ACC112 (cell line): ENCODE measurements at regions not wholly inside any gene's neighbourhood (a gene's known extent, or its start where the extent isn't known, plus 50 kb on each side); places are given as distances from the start of the nearest gene placed in this dataset.
A peak's percentile ranks its signal among the peaks of the same experiment; 100 is the strongest.

Source experiments
- H2AFZ ChIP-seq: fragments of 200-600 bp; sonication (generic); one replicate; pipeline ENCODE4 v1.6.0; 2017; ENCODE audit warnings: antibody characterized with exemption, low read length; ENCODE audit not compliant: unreplicated experiment
- H3K27ac ChIP-seq: fragments of 200-600 bp; sonication (generic); 2 replicates; pipeline ENCODE4 v1.5.1; 2014; ENCODE audit warnings: low read depth, mild to moderate bottlenecking, antibody characterized with exemption, low read length, moderate library complexity
- H3K27me3 ChIP-seq: fragments of 200-600 bp; sonication (generic); 2 replicates; pipeline ENCODE4 v1.6.1; 2014; ENCODE audit warnings: mild to moderate bottlenecking, antibody characterized with exemption, low read length, moderate library complexity, mixed read lengths; ENCODE audit not compliant: insufficient read depth
- H3K36me3 ChIP-seq: fragments of 200-600 bp; sonication (generic); 2 replicates; pipeline ENCODE4 v1.6.1; 2016; ENCODE audit warnings: mild to moderate bottlenecking, antibody characterized with exemption, low read length, moderate library complexity, mixed read lengths; ENCODE audit not compliant: insufficient read depth
- H3K4me1 ChIP-seq: fragments of 200-600 bp; sonication (generic); one replicate; pipeline ENCODE4 v1.6.1; 2016; ENCODE audit warnings: low read length, mixed read lengths; ENCODE audit not compliant: insufficient read depth, unreplicated experiment, control insufficient read depth
- H3K4me3 ChIP-seq: fragments of 200-600 bp; sonication (generic); 2 replicates; pipeline ENCODE4 v1.5.1; 2014; ENCODE audit warnings: mild to moderate bottlenecking, low read depth, low read length
- H3K79me2 ChIP-seq: fragments of 200-600 bp; sonication (generic); one replicate; pipeline ENCODE4 v1.6.0; 2016; ENCODE audit warnings: low read length; ENCODE audit not compliant: control insufficient read depth, unreplicated experiment, insufficient read depth

GRCh38 chr6:113047932-113048331, 700.8 kb downstream of the RFPL4B start:
- Histone ChIP-seq H3K79me2 (no peaks in the 10 kb centered on the region), H3K4me3 (no peak overlapping the region; the same call in 1 of the 2 replicates), H3K27me3 (no peaks in the 10 kb centered on the region), H3K27ac (peak overlapping the region; percentile 64), H3K4me1 (peaks cover 41% of the 10 kb centered on the region), H2AFZ (no peak overlapping the region), H3K36me3 (no peaks in the 10 kb centered on the region)

DNA sequence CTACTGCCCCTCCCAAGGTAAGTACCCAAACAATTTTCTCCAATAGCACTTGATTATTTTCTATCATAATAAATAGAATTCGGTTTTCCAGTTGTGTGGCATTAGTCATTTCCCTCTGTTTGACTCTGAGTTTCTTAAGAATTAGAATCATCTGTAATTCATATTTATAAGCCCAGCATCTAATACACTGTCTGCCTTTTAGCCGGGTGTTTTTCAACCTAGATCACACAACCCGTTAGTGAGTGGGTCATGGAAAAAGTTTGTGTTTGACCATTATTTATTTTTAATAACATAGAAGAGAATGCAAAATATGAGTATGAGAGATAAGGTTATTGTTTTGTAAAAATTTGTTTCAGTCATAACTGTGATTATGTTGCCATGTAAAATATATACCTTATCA, 701.6 kb downstream of the RFPL4B start:
- Histone ChIP-seq H3K4me3 (no peak overlapping the region), H3K27ac (peak overlapping the region; percentile 64), H3K36me3 (no peaks in the 10 kb centered on the region), H3K79me2 (no peaks in the 10 kb centered on the region), H3K27me3 (no peaks in the 10 kb centered on the region), H3K4me1 (peaks cover 41% of the 10 kb centered on the region), H2AFZ (no peak overlapping the region)

GRCh38 chr6:113049190-113049589, 702.1 kb downstream of the RFPL4B start:
- Histone ChIP-seq H3K27me3 (no peaks in the 10 kb centered on the region), H3K27ac (peak overlapping the region; percentile 64), H2AFZ (peak overlapping the region; percentile 31), H3K4me1 (peaks cover 41% of the 10 kb centered on the region), H3K36me3 (no peaks in the 10 kb centered on the region), H3K4me3 (no peak overlapping the region), H3K79me2 (no peaks in the 10 kb centered on the region)

- Histone ChIP-seq H3K4me3 (peak overlapping the region; percentile 52), H2AFZ (peak overlapping the region; percentile 92), H3K36me3 (no peaks in the 10 kb centered on the region), H3K4me1 (peaks cover 41% of the 10 kb centered on the region), H3K27ac (peak overlapping the region; percentile 64), H3K27me3 (no peaks in the 10 kb centered on the region), H3K79me2 (no peaks in the 10 kb centered on the region)
Measured at GRCh38 chr6:113050010-113050858, 703.1 kb downstream of the RFPL4B start.

DNA sequence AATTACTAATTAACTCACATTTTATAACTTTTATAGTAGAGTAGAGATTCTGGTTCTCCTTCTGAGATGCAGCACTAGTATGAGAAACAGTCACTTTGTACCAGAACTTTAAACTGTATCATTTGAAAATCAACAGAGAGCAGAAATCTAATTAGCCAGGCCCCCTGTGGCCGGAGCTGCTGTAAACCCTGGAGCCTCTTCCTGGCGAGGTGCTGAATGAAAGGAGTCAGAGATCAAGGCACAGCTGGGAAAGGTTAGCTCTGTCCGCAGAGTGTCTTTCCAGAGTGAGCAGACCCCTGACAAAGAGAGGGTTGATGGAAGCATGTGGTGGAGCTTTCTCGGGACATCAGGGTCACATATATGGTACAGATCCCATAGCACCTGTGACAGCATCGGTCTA, 703.8 kb downstream of the RFPL4B start:
- no peak overlapping the region for H3K27ac ChIP-seq
- no peak overlapping the region for H2AFZ ChIP-seq
- no peaks in the 10 kb centered on the region for H3K27me3 ChIP-seq
- H3K36me3 ChIP-seq = 0 out of 2 replicates have a peak, but pooled peaks cover 5% of the 10 kb centered on the region
- H3K79me2 ChIP-seq = no peaks in the 10 kb centered on the region
- H3K4me3 ChIP-seq = no peak overlapping the region
- H3K4me1 ChIP-seq = peaks cover 41% of the 10 kb centered on the region

DNA sequence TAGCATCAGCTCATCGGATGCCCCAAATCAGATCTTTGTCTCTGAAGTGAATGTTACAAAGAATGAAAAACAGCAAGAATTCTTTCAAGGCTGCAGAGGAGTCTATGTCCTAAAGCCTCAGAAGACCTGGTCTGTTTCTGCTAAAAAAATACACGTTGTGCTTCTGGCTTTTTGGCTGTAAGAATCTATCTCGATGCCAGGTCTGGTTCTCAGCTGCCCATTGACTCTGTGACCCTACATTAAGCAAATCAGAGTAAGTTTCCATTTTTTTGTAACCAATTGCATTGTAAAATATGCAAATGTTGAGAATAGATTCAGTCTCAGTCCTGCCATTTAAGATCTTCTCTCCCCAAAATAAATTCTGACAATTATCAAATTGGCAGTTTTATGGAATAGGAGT, 705.4 kb downstream of the RFPL4B start:
- Histone ChIP-seq H3K27ac (no peak overlapping the region), H2AFZ (no peak overlapping the region), H3K79me2 (no peaks in the 10 kb centered on the region), H3K27me3 (no peaks in the 10 kb centered on the region), H3K4me1 (peaks cover 34% of the 10 kb centered on the region), H3K36me3 (0 out of 2 replicates have a peak, but pooled peaks cover 7% of the 10 kb centered on the region), H3K4me3 (no peak overlapping the region)

DNA sequence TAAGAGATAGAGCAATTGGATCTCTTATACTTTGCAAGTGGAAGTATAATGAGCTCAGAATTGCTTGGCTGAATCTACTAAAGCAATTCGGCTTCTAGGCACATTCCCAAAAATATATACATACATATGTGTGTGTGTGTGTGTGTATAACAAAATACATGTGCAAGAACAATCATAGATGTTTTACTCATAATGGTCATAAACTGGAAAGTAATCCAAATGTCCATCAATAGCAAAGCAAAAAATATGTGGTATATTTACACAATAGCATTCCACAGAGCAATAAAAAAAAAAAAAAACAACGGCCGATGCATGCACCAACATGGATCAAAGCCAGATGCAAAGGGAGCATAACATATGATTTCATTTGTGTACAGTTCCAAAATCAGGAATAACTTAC, 707.9 kb downstream of the RFPL4B start:
- Histone ChIP-seq H3K79me2 (no peaks in the 10 kb centered on the region), H3K27me3 (no peaks in the 10 kb centered on the region), H3K36me3 (0 out of 2 replicates have a peak, but pooled peaks cover 7% of the 10 kb centered on the region), H3K4me1 (peaks cover 13% of the 10 kb centered on the region), H3K4me3 (no peak overlapping the region), H2AFZ (no peak overlapping the region), H3K27ac (no peak overlapping the region)

GRCh38 chr6:113055998-113056397, 708.9 kb downstream of the RFPL4B start:
- Histone ChIP-seq H3K27ac (no peak overlapping the region), H3K36me3 (0 out of 2 replicates have a peak, but pooled peaks cover 7% of the 10 kb centered on the region), H3K79me2 (no peaks in the 10 kb centered on the region), H3K4me1 (peaks cover 7% of the 10 kb centered on the region), H3K27me3 (no peaks in the 10 kb centered on the region), H2AFZ (no peak overlapping the region), H3K4me3 (no peak overlapping the region)

GRCh38 chr6:113057567-113058053, 710.5 kb downstream of the RFPL4B start:
- Histone ChIP-seq H3K79me2 (no peaks in the 10 kb centered on the region), H3K27ac (no peak overlapping the region), H3K4me3 (no peak overlapping the region), H3K4me1 (peaks cover 7% of the 10 kb centered on the region), H3K36me3 (0 out of 2 replicates have a peak, but pooled peaks cover 7% of the 10 kb centered on the region), H3K27me3 (no peaks in the 10 kb centered on the region), H2AFZ (peak overlapping the region; percentile 66)

DNA sequence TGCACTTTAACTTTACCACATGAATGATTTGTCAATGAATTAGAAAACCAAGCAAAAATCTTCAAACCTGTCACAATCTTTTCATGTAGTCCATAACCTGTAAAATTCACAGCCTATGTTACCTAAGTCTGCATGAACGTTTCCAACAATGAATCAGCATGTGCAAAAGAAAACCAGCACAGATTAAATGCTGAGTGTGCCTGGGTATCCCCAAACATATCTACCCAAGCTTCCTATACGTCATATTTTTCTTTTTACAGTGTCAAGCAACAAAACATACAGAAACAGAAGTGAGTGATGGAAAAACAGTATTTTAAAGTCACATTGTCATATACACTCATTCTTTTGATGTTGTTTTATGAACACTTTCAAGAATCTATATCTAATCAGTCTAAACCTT, 713.5 kb downstream of the RFPL4B start:
- no peak overlapping the region for H3K4me3 ChIP-seq
- H3K27me3 ChIP-seq = no peaks in the 10 kb centered on the region
- peaks cover 11% of the 10 kb centered on the region for H3K4me1 ChIP-seq
- H2AFZ ChIP-seq = no peak overlapping the region
- H3K36me3 ChIP-seq = 0 out of 2 replicates have a peak, but pooled peaks cover 5% of the 10 kb centered on the region
- no peak overlapping the region for H3K27ac ChIP-seq
- H3K79me2 ChIP-seq = no peaks in the 10 kb centered on the region

GRCh38 chr6:113065611-113066010, 718.5 kb downstream of the RFPL4B start:
- Histone ChIP-seq H3K27me3 (no peaks in the 10 kb centered on the region), H3K36me3 (no peaks in the 10 kb centered on the region), H3K4me3 (no peak overlapping the region), H3K4me1 (peaks cover 34% of the 10 kb centered on the region), H3K79me2 (no peaks in the 10 kb centered on the region), H2AFZ (peak overlapping the region; percentile 6), H3K27ac (peak overlapping the region; percentile 11; the same call in 1 of the 2 replicates)
